HEK293T (cell line): ENCODE measurements at regions not wholly inside any gene's neighbourhood (a gene's known extent, or its start where the extent isn't known, plus 50 kb on each side); places are given as distances from the start of the nearest gene placed in this dataset.

Experiments
- BHLHE40 ChIP-seq: fragments of 450-650 bp; IDR thresholded peaks from 2 replicates; pipeline ENCODE4 v1.6.1; 2016; ENCODE audit warnings: mild to moderate bottlenecking, moderate library complexity, borderline replicate concordance
- CTBP1 ChIP-seq: fragments of 450-650 bp; IDR thresholded peaks from 2 replicates; pipeline ENCODE4 v1.6.1; 2016; ENCODE audit warnings: borderline replicate concordance
- ELF4 ChIP-seq: fragments of 450-650 bp; IDR thresholded peaks from 2 replicates; pipeline ENCODE4 v1.6.1; 2017; ENCODE audit warnings: antibody characterized with exemption
- FOXA1 ChIP-seq: fragments of 450-650 bp; IDR thresholded peaks from 2 replicates; pipeline ENCODE4 v1.6.1; 2016; ENCODE audit warnings: mild to moderate bottlenecking
- FOXK2 ChIP-seq: fragments of 450-650 bp; IDR thresholded peaks from 2 replicates; pipeline ENCODE4 v1.6.1; 2016; ENCODE audit warnings: mild to moderate bottlenecking
- FOXM1 ChIP-seq: fragments of 450-650 bp; IDR thresholded peaks from 2 replicates; pipeline ENCODE4 v1.6.1; 2017; ENCODE audit warnings: mild to moderate bottlenecking, borderline replicate concordance
- HDGF ChIP-seq: fragments of 450-650 bp; IDR thresholded peaks from 2 replicates; pipeline ENCODE4 v1.6.1; 2017; ENCODE audit warnings: antibody characterized with exemption, borderline replicate concordance
- L3MBTL2 ChIP-seq: fragments of 450-650 bp; conservative IDR thresholded peaks from 2 replicates; pipeline ENCODE4 v1.6.1; 2016; ENCODE audit warnings: mild to moderate bottlenecking
- NFRKB ChIP-seq: fragments of 450-650 bp; IDR thresholded peaks from 2 replicates; pipeline ENCODE4 v1.6.1; 2016; ENCODE audit warnings: mild to moderate bottlenecking, moderate library complexity
- PKNOX1 ChIP-seq: fragments of 450-650 bp; IDR thresholded peaks from 2 replicates; pipeline ENCODE4 v1.6.1; 2016
- SP1 ChIP-seq: fragments of 450-650 bp; IDR thresholded peaks from 2 replicates; pipeline ENCODE4 v1.6.1; 2017
- SUZ12 ChIP-seq: fragments of 450-650 bp; IDR thresholded peaks from 2 replicates; pipeline ENCODE4 v1.6.1; 2016; ENCODE audit warnings: mild to moderate bottlenecking
- TARDBP ChIP-seq: fragments of 450-650 bp; IDR thresholded peaks from 2 replicates; pipeline ENCODE4 v1.6.1; 2016
- ZNF384 ChIP-seq: fragments of 450-650 bp; IDR thresholded peaks from 2 replicates; pipeline ENCODE4 v1.6.1; 2016

GRCh38 chr17:70622368-70623260 lies 453.3 kb downstream of the KCNJ2 start:
- TF ChIP-seq L3MBTL2 (no peak), SP1 (no peak), ZNF384 (no peak), PKNOX1 (no peak), FOXA1 (no peak), SUZ12 (no peak), FOXM1 (no peak), NFRKB (no peak), HDGF (no peak), ELF4 (no peak), TARDBP (no peak), BHLHE40 (no peak), FOXK2 (no peak), CTBP1 (no peak)
